ENCODE measurements at regions not wholly inside any gene's neighbourhood (a gene's known extent, or its start where the extent isn't known, plus 50 kb on each side); places are given as distances from the start of the nearest gene placed in this dataset.

- TF ChIP-seq RAD21 (IDR thresholded peaks at IDR 0.05; ENCODE audit: low read depth) (no peak), CREB1 (IDR thresholded peaks at IDR 0.05; ENCODE audit: low read depth) (no peak), EP300 (IDR thresholded peaks at IDR 0.05; ENCODE audit: borderline replicate concordance) (no peak), EGR1 (IDR thresholded peaks at IDR 0.05) (no peak), TAF1 (IDR thresholded peaks at IDR 0.05; ENCODE audit: low read depth) (no peak), YY1 (IDR thresholded peaks at IDR 0.05; ENCODE audit: low read depth) (no peak), FOXM1 (IDR thresholded peaks at IDR 0.05; ENCODE audit: borderline replicate concordance, low read depth) (no peak)
- TF ChIP-seq, protein P1, sequence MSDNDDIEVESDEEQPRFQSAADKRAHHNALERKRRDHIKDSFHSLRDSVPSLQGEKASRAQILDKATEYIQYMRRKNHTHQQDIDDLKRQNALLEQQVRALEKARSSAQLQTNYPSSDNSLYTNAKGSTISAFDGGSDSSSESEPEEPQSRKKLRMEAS (IDR thresholded peaks at IDR 0.05): no peak
Observed at GRCh38 chr14:21993837-21994236, 320.2 kb upstream of the OR4E1 start.
